ENCODE measurements at regions not wholly inside any gene's neighbourhood (a gene's known extent, or its start where the extent isn't known, plus 50 kb on each side); places are given as distances from the start of the nearest gene placed in this dataset.

GRCh38 chr6:168128631-168129291 is 49.7 kb upstream of the FRMD1 start:
- no peak overlapping the region for H3K4me3 ChIP-seq (ENCODE audit: low read depth, low read length)
- no peaks in the 10 kb centered on the region for H3K36me3 ChIP-seq
- TF ChIP-seq CTCF (IDR thresholded peaks at IDR 0.05; ENCODE audit: low read depth, low read length), result no peak
- DNase-seq, result no peak
- no peaks in the 10 kb centered on the region; the same call in 1 of the 2 replicates for H3K27me3 ChIP-seq
- H3K4me1 ChIP-seq, result no peaks in the 10 kb centered on the region
- H3K9me3 ChIP-seq, result no peaks in the 10 kb centered on the region

Measured in BE2C (cell line).